ENCODE measurements at regions not wholly inside any gene's neighbourhood (a gene's known extent, or its start where the extent isn't known, plus 50 kb on each side); places are given as distances from the start of the nearest gene placed in this dataset.

DNA sequence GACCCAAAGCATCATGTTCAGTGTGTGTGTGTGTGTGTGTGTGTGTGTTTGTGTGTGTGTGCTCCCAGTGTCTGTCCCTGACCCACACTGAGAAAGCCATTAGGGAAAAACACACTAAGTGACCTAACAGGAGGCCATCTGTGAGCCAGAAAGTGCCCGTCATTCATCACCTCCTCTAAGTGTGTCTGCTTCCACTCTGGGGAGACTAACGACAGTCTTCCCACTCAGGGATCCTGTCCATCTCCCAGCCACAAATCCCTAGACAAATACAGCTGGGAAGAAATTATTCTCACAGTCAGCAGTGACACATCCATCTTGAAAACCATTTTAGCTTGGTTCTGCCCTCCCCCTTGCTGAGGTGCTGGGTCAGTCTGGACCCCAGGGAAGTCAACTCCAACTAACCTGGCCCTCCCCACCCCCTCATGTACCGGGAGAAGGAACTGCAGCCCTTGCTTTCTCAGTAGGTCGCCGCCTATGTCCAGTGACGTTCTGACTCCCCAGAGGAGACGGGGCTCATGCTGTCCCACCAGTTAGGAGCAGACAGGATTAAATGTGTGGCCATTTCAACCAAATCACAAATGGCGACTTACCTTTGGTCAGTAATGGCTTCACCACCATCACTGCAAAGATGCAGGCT lies 296.5 kb upstream of the ZNF32 start:
- DNase-seq = no peak

DNA sequence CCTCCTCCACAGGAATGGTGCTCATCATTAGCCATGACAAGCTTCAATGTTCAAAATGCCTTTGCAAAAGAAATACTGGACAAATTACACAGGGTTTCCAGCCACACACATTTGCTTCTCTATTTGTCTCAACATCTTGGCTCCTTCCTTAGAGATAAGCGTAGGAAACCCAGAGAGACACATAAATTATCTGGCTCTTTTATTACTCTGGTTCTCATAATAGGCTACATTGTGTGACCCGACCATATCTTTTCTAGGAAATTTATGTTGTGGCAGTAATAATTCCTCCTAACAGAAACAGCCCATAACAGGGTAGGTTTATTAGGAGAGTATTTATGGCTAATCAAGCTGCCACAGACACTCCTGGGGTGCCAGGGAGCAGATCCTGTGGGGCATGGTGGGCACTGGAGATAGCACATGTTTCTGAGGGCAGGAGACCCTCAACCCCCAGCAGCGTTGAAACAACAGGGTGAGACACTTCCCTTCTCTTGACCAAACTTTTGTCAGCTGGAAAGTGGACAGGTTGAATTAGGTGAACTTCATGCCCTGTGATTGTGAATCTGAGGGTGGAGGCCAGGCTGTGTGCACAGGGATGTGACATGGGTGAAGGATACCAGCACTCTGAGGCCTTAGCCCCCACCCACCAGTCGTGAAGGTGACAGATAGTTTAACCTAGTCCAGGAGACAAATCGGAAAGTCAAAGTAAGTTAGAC lies 295.9 kb upstream of the ZNF32 start:
- no peak for DNase-seq

DNA sequence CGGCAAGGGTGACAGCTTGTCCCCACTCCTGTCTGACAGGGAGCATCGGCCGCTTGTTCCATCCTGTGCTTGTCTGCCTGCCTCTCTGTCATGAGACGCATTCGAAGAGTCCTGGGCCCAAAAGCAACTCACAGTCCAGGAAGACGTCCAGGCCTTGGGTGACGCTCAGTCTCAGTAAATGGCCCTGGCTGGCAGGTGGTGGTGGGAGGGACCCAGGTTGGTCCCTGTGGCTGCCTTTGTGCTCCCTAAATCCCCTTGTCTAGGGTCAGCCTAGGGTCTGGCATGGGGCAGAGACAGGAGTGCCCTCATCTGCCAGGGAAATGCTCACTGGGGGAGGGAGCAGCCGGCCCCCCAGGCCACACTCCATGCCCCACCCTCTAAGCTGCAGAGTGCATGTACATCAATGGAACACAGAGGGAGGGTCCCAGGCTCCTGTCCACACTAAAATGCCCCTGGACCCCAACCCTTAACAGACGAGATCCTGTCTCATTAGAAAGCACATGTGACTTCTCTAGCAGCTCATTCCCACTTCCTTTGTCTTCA lies 295.2 kb upstream of the ZNF32 start:
- DNase-seq = no peak

DNA sequence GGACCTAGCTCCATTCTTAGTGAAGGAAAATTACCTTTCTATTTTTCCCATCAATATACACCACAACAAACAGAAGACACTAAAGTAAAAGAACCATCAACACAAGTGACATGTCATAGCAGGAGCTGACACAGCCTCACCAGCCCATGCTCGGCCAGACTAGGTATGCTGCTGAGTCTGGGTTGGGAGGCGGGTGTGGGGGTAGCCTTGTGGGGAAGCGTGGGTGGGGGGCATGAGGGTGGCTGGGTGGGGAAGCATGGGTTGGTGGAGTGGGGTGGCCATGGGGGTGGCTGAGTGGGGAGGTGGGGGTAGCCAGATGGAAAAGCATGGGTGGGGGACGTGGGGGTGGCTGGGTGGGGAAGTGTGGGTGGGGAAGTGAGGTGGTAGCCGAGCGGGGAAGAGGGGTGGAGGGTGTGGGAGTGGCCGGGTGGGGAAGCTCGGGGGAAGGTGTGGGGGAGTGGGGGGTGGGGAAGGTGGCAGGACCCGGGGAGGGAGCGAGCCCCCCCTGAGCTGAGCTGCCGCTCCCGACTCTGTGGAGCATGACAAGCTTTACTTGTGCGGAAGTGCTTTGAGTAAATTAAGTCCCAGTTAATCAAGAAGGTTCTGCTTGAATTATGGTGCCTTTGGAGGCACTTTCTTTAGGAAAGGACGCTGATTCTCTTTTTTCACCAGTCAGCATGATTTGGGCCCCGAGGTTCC lies 294.6 kb upstream of the ZNF32 start:
- DNase-seq = no peak

DNA sequence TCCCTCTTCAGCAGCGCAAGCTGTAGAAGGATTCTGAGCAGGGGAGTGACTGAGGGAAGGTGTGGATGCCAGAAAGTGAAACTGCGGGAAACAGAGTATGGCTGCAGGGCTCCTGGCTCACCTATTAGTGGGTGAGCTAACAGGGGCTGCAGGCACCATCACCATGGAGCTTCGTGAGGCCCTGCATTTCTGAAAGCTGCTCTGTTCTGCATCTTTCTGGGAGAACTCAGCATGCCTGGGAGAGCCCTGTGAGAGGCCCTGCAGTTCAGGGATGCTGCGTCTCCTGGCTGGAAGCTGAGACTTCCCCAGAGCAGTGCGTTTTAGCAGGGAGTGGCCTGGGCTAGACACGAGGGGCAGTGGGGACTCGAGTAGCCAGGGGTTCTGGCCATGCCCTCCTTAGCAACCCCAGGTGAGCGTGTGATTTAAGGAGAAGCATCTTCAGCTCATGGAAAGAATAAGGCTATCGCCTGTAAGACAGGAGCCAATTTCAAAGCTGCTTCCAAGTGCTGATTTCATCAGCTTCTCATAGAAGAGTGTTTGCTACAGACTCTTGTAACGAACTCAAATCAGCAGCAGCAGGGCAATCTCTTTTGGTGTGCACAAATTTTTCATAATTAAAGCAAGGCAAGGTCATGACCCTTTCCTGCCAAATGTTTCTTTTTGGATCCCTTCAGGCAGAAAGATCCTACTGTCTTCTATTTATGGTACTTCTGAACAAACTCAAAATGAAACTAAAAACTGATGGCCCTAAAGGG lies 293.6 kb upstream of the ZNF32 start:
- DNase-seq = no peak

DNA sequence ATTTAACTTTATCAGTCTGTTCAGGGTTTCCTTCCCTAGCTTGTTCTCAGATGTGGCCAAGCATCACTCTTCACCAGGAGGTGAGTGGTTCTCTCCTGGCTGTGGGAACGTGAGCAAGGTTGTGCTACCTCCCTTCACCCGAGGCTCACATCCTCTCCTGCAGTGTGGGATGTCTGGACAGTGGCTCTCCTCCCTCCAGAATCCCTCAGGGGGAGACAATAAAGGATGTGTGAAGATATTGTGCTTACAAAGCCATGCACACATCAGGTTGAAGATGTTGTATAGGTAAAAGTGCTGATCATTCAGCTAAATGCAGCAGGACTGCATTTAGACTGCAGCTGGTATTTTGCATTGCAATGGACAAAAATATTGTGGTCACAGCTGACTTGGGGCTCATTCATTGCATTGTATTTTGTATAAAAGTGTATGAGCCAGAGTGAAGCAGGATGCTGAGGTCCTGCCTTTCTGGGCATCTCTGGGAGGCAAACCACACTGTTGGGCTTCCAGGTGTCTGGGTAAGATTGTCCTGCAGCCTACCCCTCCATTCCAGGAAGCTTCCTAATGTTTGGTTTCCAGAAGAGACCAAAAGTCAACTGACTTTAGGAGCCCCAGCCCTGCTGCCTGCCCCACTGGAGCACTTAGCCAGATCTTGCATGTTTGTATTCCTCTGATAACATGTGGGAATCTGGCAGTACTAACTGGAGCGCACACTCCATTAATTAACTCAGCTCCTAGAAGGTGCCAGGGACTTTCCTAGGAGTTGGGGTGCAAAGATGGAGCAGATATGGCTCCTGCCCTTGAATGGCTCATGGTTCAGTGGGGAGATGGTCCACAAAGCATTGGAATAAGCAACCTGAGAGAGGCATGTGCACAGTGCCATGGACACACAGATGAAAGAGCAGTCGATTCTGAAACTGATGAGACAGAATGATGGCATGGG lies 292.5 kb upstream of the ZNF32 start:
- DNase-seq = no peak

DNA sequence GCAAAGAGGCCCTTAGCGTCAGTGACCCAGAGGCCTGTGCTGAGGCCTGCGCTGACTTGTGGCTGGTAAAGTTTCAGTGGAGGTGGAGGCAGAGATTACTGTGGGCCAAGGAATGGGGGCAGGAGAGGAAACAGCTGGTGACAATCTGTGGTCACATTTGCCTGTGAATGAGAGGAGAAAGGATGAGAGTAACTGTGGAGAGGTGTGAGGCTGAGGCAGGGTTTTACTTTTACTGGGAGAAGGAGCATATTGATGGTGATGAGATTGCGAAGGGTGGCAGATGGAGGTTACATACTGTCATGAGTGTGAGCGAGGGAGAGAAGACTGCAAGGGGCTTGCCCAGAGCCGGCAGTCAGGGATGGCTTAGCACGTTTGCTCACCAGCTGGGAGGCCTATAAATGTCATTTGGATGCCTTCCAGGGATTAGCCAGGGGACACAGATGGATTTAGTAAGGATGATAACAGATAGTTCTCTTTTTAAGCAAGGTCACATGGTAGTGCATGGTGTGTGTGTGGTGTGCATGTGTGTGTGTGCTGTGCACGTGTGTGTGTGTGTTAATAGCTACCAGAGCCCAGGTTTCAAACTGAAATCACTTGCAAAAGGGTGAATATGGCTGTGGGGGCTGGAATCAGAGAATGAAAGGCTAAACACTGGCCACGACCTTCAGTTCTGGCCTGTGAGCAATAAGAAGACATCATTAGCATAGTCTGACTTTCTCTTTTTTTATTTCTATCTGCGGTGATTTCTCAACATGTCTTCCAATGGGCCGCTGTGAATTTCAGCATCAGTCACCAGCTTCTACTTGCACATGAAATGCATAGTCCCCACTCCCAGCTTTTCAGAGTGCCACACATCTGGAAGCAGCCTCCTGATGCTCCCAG lies 291.5 kb upstream of the ZNF32 start:
- DNase-seq = peak; percentile 55

DNA sequence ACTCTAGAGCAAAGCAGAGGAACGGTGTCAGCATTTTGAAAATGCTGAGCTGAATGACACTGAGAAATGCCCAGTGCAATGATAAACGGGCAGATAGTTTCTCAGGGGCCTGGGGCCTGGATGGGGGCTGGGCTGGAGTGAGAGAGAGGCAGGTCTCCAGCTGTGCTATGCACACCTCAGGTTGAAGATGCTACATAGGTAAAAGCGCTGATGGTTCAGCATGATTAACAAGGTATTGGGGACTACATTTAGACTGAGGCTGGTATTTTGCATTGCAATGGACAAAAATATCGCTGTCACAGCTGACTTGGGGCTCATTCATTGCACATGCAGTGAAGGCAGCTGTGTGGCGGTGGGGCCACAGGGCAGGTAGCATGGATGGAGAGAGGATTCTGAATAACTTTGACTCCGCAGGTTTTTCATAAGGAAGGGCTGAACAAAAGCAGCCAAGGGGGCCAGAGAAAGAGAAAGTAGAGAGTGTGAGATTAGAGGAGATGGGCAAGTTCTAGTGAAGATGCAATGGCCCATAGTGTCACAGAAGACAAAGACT lies 290.8 kb upstream of the ZNF32 start:
- DNase-seq = no peak

DNA sequence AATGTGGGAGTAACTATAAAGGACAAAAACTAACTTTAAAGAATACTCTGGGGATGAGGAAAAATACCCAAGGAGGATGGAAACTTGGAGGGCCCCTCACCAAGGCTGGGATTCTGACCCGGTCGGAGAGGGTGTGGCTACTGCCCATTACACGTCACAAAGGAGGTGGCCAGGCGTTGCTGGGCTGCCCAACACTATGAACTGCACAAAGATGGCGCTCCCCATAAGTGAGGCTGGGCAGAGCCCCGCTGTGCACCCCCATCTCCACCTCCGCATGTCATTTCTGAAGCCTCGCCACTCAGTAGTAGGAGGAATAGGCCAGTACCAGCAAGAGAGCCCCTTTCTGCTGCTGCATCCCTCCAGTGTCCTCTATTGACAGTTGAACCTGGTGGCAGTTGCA lies 290.1 kb upstream of the ZNF32 start:
- DNase-seq = no peak

DNA sequence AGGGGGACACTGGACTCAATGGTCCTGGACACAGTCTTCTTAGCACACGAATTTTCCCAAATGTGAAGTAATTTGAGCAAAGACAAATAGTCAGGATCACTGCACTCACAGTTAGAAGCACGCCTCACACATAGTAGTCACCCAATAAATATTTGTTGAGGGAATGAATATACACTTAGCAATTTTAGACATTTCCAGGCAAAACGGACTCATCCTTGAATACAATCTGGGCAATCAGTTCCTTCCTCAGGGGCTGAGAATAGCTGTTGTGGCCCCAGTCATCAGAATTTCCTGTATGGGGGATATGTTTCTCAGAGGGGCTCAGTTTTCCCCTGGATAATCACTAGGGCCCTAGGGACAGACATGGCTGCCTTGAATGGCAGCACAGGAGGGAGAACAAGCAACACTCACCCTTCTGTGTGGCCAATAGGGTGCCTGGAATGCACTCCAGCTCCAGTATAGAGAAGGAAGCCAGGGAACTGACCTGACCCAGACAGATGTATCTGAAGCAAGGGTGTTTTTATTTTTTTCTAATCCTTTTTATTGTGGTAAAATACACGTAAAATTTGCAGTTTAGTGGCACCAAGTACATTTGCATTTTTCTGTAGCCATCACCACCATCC lies 282.7 kb upstream of the ZNF32 start:
- DNase-seq = peak; percentile 93

DNA sequence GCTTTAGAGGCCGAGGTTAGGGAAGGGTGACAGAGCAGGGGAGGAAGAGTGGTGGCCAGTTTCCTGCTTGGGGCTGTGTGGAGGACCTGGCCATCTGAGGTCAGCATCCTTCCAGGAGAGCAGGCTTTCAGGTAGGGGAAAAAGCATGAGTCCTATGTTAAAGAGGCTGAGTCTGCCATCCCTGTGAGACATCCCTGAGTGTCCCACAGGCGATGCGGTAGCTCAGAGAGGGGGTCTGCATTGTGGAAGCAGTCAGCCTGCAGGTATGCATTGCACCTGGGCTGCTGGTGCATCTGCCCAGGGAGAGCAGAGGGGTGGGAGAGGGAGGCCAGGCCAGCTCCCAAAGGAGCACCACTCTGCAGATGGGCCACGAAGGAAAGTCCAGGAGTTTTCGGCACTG lies 282.1 kb upstream of the ZNF32 start:
- no peak for DNase-seq

DNA sequence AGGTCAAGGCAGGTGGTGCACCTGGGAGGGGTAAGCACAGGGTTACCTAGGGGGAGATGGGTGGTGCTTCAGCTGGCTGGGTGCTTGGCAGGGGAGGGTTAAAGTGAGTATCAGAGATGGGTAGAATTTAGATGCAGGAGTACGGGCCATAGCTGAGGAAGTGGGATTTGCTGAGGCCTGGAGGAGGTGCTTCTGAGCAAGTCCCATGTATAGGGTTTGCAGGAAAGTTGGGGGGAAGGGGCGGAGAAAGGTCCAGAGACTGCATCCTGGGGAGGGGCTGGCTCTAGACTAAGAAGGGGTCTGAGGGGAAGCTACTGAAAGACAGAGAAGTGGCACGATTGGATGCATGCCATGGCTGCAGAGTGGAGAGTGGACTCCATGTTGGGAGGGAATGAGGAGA lies 281.6 kb upstream of the ZNF32 start:
- no peak for DNase-seq

DNA sequence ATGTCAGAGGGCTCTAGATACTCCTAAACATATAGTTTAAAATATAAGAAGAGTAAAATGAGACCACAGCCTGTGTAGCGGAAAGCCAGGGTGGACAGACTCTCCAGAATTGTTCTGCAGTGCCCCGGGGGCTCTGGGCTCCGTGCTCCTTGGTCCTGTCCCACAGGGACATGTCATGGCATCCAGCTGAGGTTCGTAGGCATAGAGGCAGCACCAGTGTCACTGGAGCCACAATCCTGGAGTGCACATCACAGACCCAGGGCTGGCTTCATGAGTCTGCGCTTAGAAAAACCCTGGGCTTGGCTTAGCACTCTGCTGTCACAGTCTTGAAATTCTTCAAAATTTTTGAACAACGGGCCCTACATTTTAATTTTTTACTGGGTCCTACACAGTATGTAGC lies 280.4 kb upstream of the ZNF32 start:
- DNase-seq = no peak

DNA sequence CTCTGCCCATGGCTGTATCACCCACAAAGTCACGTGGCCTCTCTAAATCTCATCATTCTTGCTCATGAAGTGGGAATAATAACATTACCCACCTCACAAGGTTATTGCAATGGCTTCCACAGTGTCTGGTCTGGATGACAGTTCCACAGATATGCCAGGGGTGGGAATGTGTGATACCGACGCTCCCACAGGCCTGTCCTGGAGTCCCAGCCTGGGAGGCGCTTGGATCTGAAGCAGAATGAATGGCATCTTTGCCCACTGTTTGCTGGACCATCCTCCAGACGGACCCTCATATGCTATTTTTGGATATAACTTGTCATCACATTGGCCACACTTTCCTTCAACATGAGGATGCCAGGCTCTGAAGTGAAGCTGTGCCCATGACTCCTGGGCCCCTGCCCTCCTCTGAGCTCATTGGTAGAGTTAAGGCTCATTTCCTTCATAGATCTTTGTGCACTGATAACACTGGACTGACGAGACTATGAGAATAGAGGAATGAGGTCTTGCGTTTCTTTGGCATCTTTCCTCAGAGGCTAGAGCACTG lies 279.8 kb upstream of the ZNF32 start:
- DNase-seq = no peak

DNA sequence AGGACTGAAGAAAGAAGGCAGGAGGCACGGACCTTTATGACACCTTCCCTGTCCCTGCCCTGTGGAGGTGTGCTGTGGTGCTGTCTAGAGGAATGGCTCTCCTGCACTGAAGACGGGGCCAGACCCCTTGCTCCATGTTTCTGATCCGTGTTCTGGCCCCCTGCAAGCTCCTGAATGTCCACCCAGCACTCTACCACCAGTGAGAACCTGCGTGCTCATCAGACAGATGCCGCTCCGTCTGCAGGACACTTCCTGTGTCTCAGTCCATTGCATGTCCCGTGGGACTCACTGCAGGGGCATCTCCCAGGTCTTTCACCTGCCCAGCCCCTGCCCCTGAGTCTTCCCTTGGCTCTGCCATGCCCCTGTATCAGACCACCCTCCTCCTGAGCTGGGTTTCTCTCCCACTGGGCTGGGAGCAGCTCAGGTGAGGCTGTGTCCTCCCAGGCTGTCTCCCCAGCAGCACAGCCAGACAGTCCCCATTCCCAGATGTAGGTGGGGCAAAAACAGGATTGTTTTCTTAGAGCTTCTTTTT lies 278.3 kb upstream of the ZNF32 start:
- no peak for DNase-seq

DNA sequence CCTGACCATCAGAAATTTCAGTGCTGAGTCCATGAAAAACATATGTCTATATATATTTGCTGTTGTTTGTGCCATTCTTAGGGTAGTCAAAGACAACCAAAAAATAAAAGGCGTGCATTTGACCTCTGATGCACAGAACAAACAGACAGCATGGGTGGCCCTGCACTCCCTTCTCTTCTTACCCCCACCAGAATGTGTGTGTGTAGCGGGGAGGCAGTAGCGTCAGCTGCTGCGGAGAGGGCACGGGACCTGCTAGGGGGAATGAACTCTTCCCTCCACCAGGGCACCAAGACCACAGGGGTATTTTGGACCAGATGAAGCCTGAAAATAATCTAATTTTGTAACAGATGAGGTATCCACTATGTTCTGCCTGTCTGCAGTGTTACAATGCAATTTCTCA lies 277.7 kb upstream of the ZNF32 start:
- DNase-seq = no peak

DNA sequence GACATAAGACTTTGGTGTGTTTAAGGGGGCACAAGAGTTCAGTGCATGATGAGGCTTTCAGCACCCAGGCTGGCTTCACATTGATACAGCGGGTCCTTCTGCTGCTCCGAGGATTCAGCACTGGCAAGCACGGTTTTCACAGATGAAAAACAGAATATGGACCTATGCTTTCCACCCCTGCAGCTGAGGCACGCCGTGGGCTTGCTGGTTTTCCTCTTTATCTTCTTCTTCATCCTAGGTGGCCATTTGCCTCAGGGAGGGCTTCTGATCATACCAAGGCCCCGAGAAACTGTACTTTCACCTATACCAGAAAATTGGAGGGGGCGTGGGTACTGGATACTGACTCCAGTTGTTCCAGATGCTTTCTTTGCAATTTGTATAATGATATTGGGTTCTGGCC lies 277.1 kb upstream of the ZNF32 start:
- no peak for DNase-seq

DNA sequence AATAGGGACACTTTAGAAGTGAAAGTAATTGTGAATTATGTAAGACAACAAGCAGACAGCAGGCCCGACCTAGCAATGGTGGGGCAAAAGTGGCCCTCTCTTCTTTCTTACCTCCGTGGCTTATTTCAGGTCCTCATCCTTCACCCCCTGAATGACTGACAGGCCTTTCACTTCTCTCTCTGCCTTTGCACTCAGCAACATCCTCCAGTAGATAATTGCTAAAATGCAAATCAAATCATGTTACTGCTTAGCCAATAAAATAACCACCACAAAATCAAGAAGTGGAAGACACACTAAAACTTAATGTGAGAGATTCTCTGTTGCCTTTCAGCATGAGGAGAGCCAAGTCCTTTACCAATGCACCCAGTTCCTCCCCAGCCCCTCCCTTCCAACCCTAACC lies 274.6 kb upstream of the ZNF32 start:
- DNase-seq = no peak
